K562 (cell line): ENCODE measurements at regions not wholly inside any gene's neighbourhood (a gene's known extent, or its start where the extent isn't known, plus 50 kb on each side); places are given as distances from the start of the nearest gene placed in this dataset.

Experiments
- ATAC-seq: fragments of 200-7000 bp; cut with Tn5 transposase; 3 replicates; pipeline ENCODE4 v1.9.1; 2020; ENCODE audit warnings: moderate library complexity
- BruUV-seq: library from RNA; stranded (reverse); fragments of 400-500 nt; replicated peaks from 2 replicates; lab custom pipeline; 2021; lab: Mats Ljungman, UMichigan
- CTCF ChIA-PET: fragments of 300-600 bp; formaldehyde crosslinking; extraction: SDS; loops from one replicate; lab custom pipeline; 2021; ENCODE audit warnings: low intra/inter-chr PET ratio; lab: Yijun Ruan, JAX
- POLR2A ChIA-PET: fragments of 300-600, 350-650 bp; sonication (Branson Sonifier 250); formaldehyde crosslinking; extraction: SDS; loops from one replicate; lab custom pipeline; 2021; ENCODE audit warnings: antibody characterized with exemption, inconsistent platforms; lab: Yijun Ruan, JAX
- DNase-seq, 4 experiments: peaks; one replicate each; pipeline versions ENCODE4 v3.0.0 to v3.0.0-alpha.2; 2011 to 2018; ENCODE audit warnings: low spot score in 3 of 4, mixed read lengths in 3 of 4; ENCODE audit errors: extremely low read depth in 1 of 4
- FAIRE-seq: peaks from 2 replicates; lab custom pipeline; 2011; peaks lifted over from hg19 to GRCh38; lab: Jason Lieb, UNC
- H2AFZ ChIP-seq: 2 replicates; pipeline ENCODE4 v1.6.0; 2011; ENCODE audit warnings: low read depth, low read length, control low read depth, inconsistent platforms
- H3K27ac ChIP-seq: fragments of 200-600 bp; 3 replicates; pipeline ENCODE4 v1.8.0; 2011; ENCODE audit warnings: low read depth, mild to moderate bottlenecking, control low read depth, inconsistent platforms, low read length, moderate library complexity, mixed read lengths; ENCODE audit errors: extremely low read depth
- H3K27me3 ChIP-seq, 2 experiments: fragments of 300-600 bp in 1 of 2; 2 replicates in 1 of 2; 3 replicates in 1 of 2; pipeline versions ENCODE4 v1.6.0 to v1.8.0; 2011; ENCODE audit warnings: inconsistent platforms in 2 of 2, low read length in 2 of 2, mild to moderate bottlenecking in 1 of 2, mixed read lengths in 1 of 2, moderate library complexity in 1 of 2; ENCODE audit not compliant: control insufficient read depth in 2 of 2, insufficient read depth in 2 of 2
- H3K36me3 ChIP-seq: fragments of 300-600 bp; 3 replicates; pipeline ENCODE4 v1.8.0; 2011; ENCODE audit warnings: mild to moderate bottlenecking, low read length, inconsistent platforms; ENCODE audit not compliant: control insufficient read depth, insufficient read depth
- H3K4me1 ChIP-seq, 2 experiments: fragments of 200-600 bp in 1 of 2; replicated peaks in 1 of 2; 2 replicates in 1 of 2; 3 replicates in 1 of 2; pipeline versions ENCODE4 v1.5.1 to v1.8.0; 2011; ENCODE audit warnings: inconsistent platforms in 2 of 2, low read length in 2 of 2, mild to moderate bottlenecking in 1 of 2, mixed read lengths in 1 of 2, moderate library complexity in 1 of 2; ENCODE audit not compliant: control insufficient read depth in 2 of 2, insufficient read depth in 2 of 2
- H3K4me2 ChIP-seq: 2 replicates; pipeline ENCODE4 v1.6.1; 2011; ENCODE audit warnings: low read length, control low read depth, inconsistent platforms, mixed read lengths; ENCODE audit not compliant: insufficient read depth
- H3K4me3 ChIP-seq: fragments of 200-600 bp; sonication (generic), shearing (Covaris generic); 2 replicates; pipeline ENCODE4 v1.5.1; 2016; ENCODE audit warnings: control low read depth, inconsistent platforms
- H3K79me2 ChIP-seq: fragments of 200-600 bp; 3 replicates; pipeline ENCODE4 v1.8.0; 2011; ENCODE audit warnings: low read length, inconsistent platforms; ENCODE audit not compliant: control insufficient read depth, insufficient read depth
- H3K9ac ChIP-seq, 2 experiments: 2 replicates each; pipeline versions ENCODE4 v1.6.0 to v1.6.1; 2011; ENCODE audit warnings: low read depth in 2 of 2, low read length in 2 of 2, control low read depth in 1 of 2, inconsistent platforms in 1 of 2, mild to moderate bottlenecking in 1 of 2, mixed read lengths in 1 of 2; ENCODE audit not compliant: insufficient read depth in 1 of 2
- H3K9me1 ChIP-seq: one replicate; pipeline ENCODE4 v1.6.0; 2011; ENCODE audit warnings: inconsistent platforms, mild to moderate bottlenecking, low read length, moderate library complexity; ENCODE audit not compliant: control insufficient read depth, insufficient read depth
- H3K9me3 ChIP-seq: replicated peaks from 2 replicates; pipeline ENCODE4 v1.5.1; 2011; ENCODE audit warnings: low read depth, low read length, inconsistent platforms; ENCODE audit not compliant: control insufficient read depth, insufficient read depth
- H4K20me1 ChIP-seq: replicated peaks from 2 replicates; pipeline ENCODE4 v1.6.1; 2011; ENCODE audit warnings: low read length, inconsistent platforms, mixed read lengths; ENCODE audit not compliant: control insufficient read depth, insufficient read depth
- C11orf30 ChIP-seq: fragments of 450-650 bp; IDR thresholded peaks from 2 replicates; pipeline ENCODE4 v1.6.1; 2016; ENCODE audit warnings: low read depth, mild to moderate bottlenecking
- MAFF ChIP-seq: IDR thresholded peaks from 2 replicates; pipeline ENCODE4 v1.6.1; 2012; ENCODE audit warnings: low read length, improper control_type of control experiment
- MAFG ChIP-seq: fragments of 450-650 bp; conservative IDR thresholded peaks from 2 replicates; pipeline ENCODE4 v1.6.1; 2016; ENCODE audit warnings: missing genetic modification characterization, missing compliant biosample characterization
- MAFK ChIP-seq: IDR thresholded peaks from 2 replicates; pipeline ENCODE4 v1.6.1; 2011; ENCODE audit warnings: low read length, improper control_type of control experiment
- MYNN ChIP-seq, 2 experiments: sonication (generic); formaldehyde crosslinking in 1 of 2; IDR thresholded peaks; 2 replicates each; pipeline versions ENCODE4 v1.5.0 to v1.6.1; 2016 to 2020; ENCODE audit warnings: antibody characterized with exemption in 1 of 2, missing genetic modification reagents in 1 of 2
- RFX1 ChIP-seq: fragments of 450-650 bp; IDR thresholded peaks from 2 replicates; pipeline ENCODE4 v1.6.1; 2016; ENCODE audit warnings: mild to moderate bottlenecking, moderate library complexity
- YY1 ChIP-seq, 3 experiments: IDR thresholded peaks; 2 replicates each; pipeline ENCODE4 v1.6.1; 2011; ENCODE audit warnings: low read length in 2 of 3, mild to moderate bottlenecking in 2 of 3, moderate library complexity in 2 of 3, borderline replicate concordance in 1 of 3, control low read depth in 1 of 3, low read depth in 1 of 3; ENCODE audit not compliant: insufficient read depth in 3 of 3, insufficient replicate concordance in 2 of 3, control insufficient read depth in 1 of 3, insufficient read length in 1 of 3; ENCODE audit errors: extremely low read depth in 1 of 3
- ZNF316 ChIP-seq: fragments of 450-650 bp; IDR thresholded peaks from 2 replicates; pipeline ENCODE4 v1.6.1; 2016
- ZNF324 ChIP-seq: fragments of 250-450 bp; sonication (Bioruptor Pico); IDR thresholded peaks from 2 replicates; pipeline ENCODE4 v1.4.0; 2020; ENCODE audit warnings: mild to moderate bottlenecking
- ZNF41 ChIP-seq: fragments of 250-450 bp; sonication (Bioruptor Pico); conservative IDR thresholded peaks from 2 replicates; pipeline ENCODE4 v1.4.0; 2020; ENCODE audit warnings: mild to moderate bottlenecking
- WGBS: fragments of 100-300 bp; shearing (Covaris generic); methylation state at CpG from one replicate; pipeline ENCODE4 v1.1.6; 2016; ENCODE audit warnings: low coverage, mixed read lengths; ENCODE audit not compliant: insufficient coverage; ENCODE audit errors: missing lambda C conversion rate; 5-methylcytosine and 5-hydroxymethylcytosine counted together
- in situ Hi-C: fragments of 300-500 bp; cut with MboI; formaldehyde crosslinking; loops from 4 replicates; pipeline ENCODE4 v1.15.0; 2018; ENCODE audit warnings: inconsistent platforms, mixed read lengths
- intact Hi-C: fragments of 100-400 bp; cut with micrococcal nuclease; formaldehyde crosslinking; loops from 2 replicates; pipeline ENCODE4 v1.14.2; 2022

GRCh38 chr6:143569040-143569439 is 57.5 kb upstream of the FUCA2 start:
- ChIA-PET CTCF (no interaction called here), POLR2A (no interaction called here)
- Histone ChIP-seq H3K9me1 (no peaks in the 10 kb centered on the region), H3K27me3 (peaks cover 0 to 12% of the 10 kb centered on the region in 2 experiments; a peak in 2 of 5 replicates), H3K4me3 (no peak overlapping the region), H3K79me2 (no peaks in the 10 kb centered on the region), H3K4me2 (no peak overlapping the region), H3K9me3 (no peaks in the 10 kb centered on the region), H3K27ac (no peak overlapping the region), H3K36me3 (no peaks in the 10 kb centered on the region), H2AFZ (no peak overlapping the region), H3K9ac (no peak overlapping the region), H3K4me1 (no peaks in the 10 kb centered on the region), H4K20me1 (no peaks in the 10 kb centered on the region)
- peak; percentile 88 for TF ChIP-seq MYNN (IDR thresholded peaks at IDR 0.05)
- TF ChIP-seq MYNN (CRISPR knock-in tag; IDR thresholded peaks at IDR 0.05): no peak
- peak; percentile 89 for TF ChIP-seq RFX1
- no peak for TF ChIP-seq ZNF324 (CRISPR knock-in tag)
- TF ChIP-seq YY1 (IDR thresholded peaks at IDR 0.05; ENCODE audit: borderline replicate concordance in 1 of 3, control insufficient read depth in 1 of 3, extremely low read depth in 1 of 3, insufficient read depth in 3 of 3, insufficient read length in 1 of 3, insufficient replicate concordance in 2 of 3, low read depth in 1 of 3, low read length in 2 of 3): peak in 1 of 3 experiments; percentile 28
- ATAC-seq: no peak; the same call in 2 of the 3 replicates
- DNase-seq: no peak
- intact Hi-C loops (no loop called here), in situ Hi-C loops (loop anchor here (25.0 kb wide), 1 partner anchor 1643 kb away; no protein-coding TSS in a partner anchor)
- FAIRE-seq: no peak
- BruUV-seq: no TSS peak
- whole genome bisulfite sequencing: 9% methylated on average over 4 of the region's 4 CpGs

DNA sequence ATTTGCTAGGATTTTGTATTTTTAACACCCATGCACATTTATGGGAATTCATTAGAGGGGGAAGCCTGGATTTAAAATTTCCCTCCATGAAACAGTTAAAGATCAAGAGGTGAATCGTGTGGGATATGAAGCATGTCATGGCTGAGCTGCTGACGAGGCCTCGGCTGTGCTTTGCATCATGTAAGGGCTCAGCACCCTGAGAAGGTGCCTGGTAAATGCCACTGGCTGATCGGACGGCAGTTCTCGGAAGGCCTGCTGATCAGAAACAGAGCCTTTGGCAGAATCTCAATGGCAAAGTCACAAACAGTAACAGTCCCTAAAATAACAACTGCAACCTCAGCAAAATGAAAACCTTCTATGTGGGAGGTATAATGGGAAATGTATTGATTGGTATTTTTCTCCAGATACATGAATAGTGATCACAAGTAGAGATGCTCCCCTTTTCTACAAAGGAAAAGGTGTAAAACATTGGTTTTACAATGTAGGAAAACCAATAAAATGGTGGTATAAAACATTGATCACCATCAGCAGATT is 53.0 kb upstream of the FUCA2 start:
- Histone ChIP-seq H3K27me3 (peaks cover 0 to 5% of the 10 kb centered on the region in 2 experiments; a peak in 1 of 5 replicates), H3K4me2 (no peak overlapping the region), H3K36me3 (no peaks in the 10 kb centered on the region), H3K27ac (no peak overlapping the region), H3K9me1 (no peaks in the 10 kb centered on the region), H3K4me1 (no peaks in the 10 kb centered on the region), H2AFZ (no peak overlapping the region), H3K79me2 (no peaks in the 10 kb centered on the region), H3K9me3 (no peaks in the 10 kb centered on the region), H3K4me3 (no peak overlapping the region), H4K20me1 (no peaks in the 10 kb centered on the region), H3K9ac (no peak overlapping the region)
- ChIA-PET POLR2A (no interaction called here), CTCF (no interaction called here)
- intact Hi-C loops: no loop called here
- WGBS: 53% methylated on average over 6 of the region's 6 CpGs
- DNase-seq: no peak
- FAIRE-seq: no peak
- BruUV-seq: no TSS peak
- peak; percentile 72 for TF ChIP-seq MAFF
- TF ChIP-seq C11orf30: peak; percentile 69; the same call in 1 of the 2 replicates
- peak; percentile 70 for TF ChIP-seq MAFK
- TF ChIP-seq MAFG (tag): peak; percentile 60
- TF ChIP-seq ZNF316: peak; percentile 83
- TF ChIP-seq ZNF41 (CRISPR knock-in tag): no peak
- TF ChIP-seq, all 486 proteins: peak for 5
- ATAC-seq: no peak
- in situ Hi-C loops: loop anchor here (25.0 kb wide), 1 partner anchor 1648 kb away; no protein-coding TSS in a partner anchor
